Astrocyte (in vitro differentiated cells and primary cell): ENCODE measurements at regions not wholly inside any gene's neighbourhood (a gene's known extent, or its start where the extent isn't known, plus 50 kb on each side); places are given as distances from the start of the nearest gene placed in this dataset.

ENCODE experiments used
- CTCF ChIP-seq: IDR thresholded peaks from 2 replicates; pipeline ENCODE4 v1.5.1; 2011; ENCODE audit warnings: low read depth, mild to moderate bottlenecking, inconsistent platforms, low read length, moderate library complexity; ENCODE audit not compliant: insufficient read depth
- EZH2 ChIP-seq: IDR thresholded peaks from 2 replicates; pipeline ENCODE4 v1.6.1; 2012; ENCODE audit warnings: mild to moderate bottlenecking, low read length, inconsistent platforms; ENCODE audit not compliant: insufficient read depth

- TF ChIP-seq EZH2 (no peak), CTCF (no peak)
Observed at GRCh38 chr6:81842254-81842653, 89.8 kb upstream of the TENT5A start.
